Endodermal cell (in vitro differentiated cells): ENCODE measurements at regions not wholly inside any gene's neighbourhood (a gene's known extent, or its start where the extent isn't known, plus 50 kb on each side); places are given as distances from the start of the nearest gene placed in this dataset.

Source experiments
- DNase-seq: peaks from one replicate; pipeline ENCODE4 v3.0.0-alpha.2; 2017
- H3K27ac ChIP-seq: 2 replicates; pipeline ENCODE4 v1.5.1; 2013; ENCODE audit warnings: mild to moderate bottlenecking, low read depth, low read length, moderate library complexity
- H3K27me3 ChIP-seq: 2 replicates; pipeline ENCODE4 v1.6.1; 2013; ENCODE audit warnings: mild to moderate bottlenecking, low read length, moderate library complexity; ENCODE audit not compliant: insufficient read depth, control insufficient read depth, poor library complexity, severe bottlenecking
- H3K36me3 ChIP-seq: 2 replicates; pipeline ENCODE4 v1.7.0; 2013; ENCODE audit warnings: mild to moderate bottlenecking, low read length, moderate library complexity; ENCODE audit not compliant: control insufficient read depth, insufficient read depth
- H3K4me1 ChIP-seq: one replicate; pipeline ENCODE4 v1.7.0; 2013; ENCODE audit warnings: low read length; ENCODE audit not compliant: control insufficient read depth, insufficient read depth
- H3K4me3 ChIP-seq: 2 replicates; pipeline ENCODE4 v1.5.1; 2013; ENCODE audit warnings: mild to moderate bottlenecking, low read length, moderate library complexity
- H3K9ac ChIP-seq: 2 replicates; pipeline ENCODE4 v1.6.1; 2013; ENCODE audit warnings: mild to moderate bottlenecking, low read length, moderate library complexity; ENCODE audit not compliant: poor library complexity, severe bottlenecking; ENCODE audit errors: extremely low read depth
- H3K9me3 ChIP-seq: 2 replicates; pipeline ENCODE4 v1.6.1; 2013; ENCODE audit warnings: mild to moderate bottlenecking, low read length, moderate library complexity; ENCODE audit not compliant: control insufficient read depth
- H3K27ac Mint-ChIP-seq: 2 replicates; pipeline ENCODE4 v1.8.0; 2020; ENCODE audit warnings: mixed read lengths
- H3K27me3 Mint-ChIP-seq: 2 replicates; pipeline ENCODE4 v1.8.0; 2021; ENCODE audit warnings: mild to moderate bottlenecking, mixed read lengths; ENCODE audit not compliant: insufficient read depth
- H3K36me3 Mint-ChIP-seq: 2 replicates; pipeline ENCODE4 v1.8.0; 2020; ENCODE audit warnings: low read depth, mixed read lengths
- H3K4me1 Mint-ChIP-seq: 2 replicates; pipeline ENCODE4 v1.8.0; 2020; ENCODE audit warnings: mixed read lengths
- H3K4me3 Mint-ChIP-seq: 2 replicates; pipeline ENCODE4 v1.8.0; 2020; ENCODE audit warnings: mild to moderate bottlenecking, moderate library complexity, mixed read lengths
- H3K9me3 Mint-ChIP-seq: 2 replicates; pipeline ENCODE4 v1.8.0; 2020; ENCODE audit warnings: mild to moderate bottlenecking, mixed read lengths
- CTCF ChIP-seq: fragments of 200-600 bp; sonication (generic); conservative IDR thresholded peaks from 2 replicates; pipeline ENCODE4 v1.5.0; 2021; ENCODE audit warnings: antibody characterized with exemption, mild to moderate bottlenecking
- WGBS, 2 experiments: methylation state at CpG; one replicate each; pipeline versions ENCODE4 v1.1.5 to v1.1.7; 2013; ENCODE audit warnings: missing lambda C conversion rate in 2 of 2, mixed read lengths in 1 of 2; ENCODE audit not compliant: insufficient coverage in 1 of 2, insufficient read length in 1 of 2; 5-methylcytosine and 5-hydroxymethylcytosine counted together

- H3K9me3 Mint-ChIP-seq: peaks cover 12% of the 10 kb centered on the region
- H3K36me3 ChIP-seq: no peaks in the 10 kb centered on the region
- H3K4me1 ChIP-seq: no peaks in the 10 kb centered on the region
- H3K4me3 Mint-ChIP-seq: no peak overlapping the region
- no peak overlapping the region for H3K27ac Mint-ChIP-seq
- no peaks in the 10 kb centered on the region for H3K27me3 ChIP-seq
- H3K36me3 Mint-ChIP-seq: no peaks in the 10 kb centered on the region
- TF ChIP-seq CTCF: no peak
- DNase-seq: no peak
- no peak overlapping the region for H3K9ac ChIP-seq
- H3K9me3 ChIP-seq: no peaks in the 10 kb centered on the region
- no peak overlapping the region for H3K4me3 ChIP-seq
- peaks cover 2% of the 10 kb centered on the region for H3K4me1 Mint-ChIP-seq
- WGBS, 2 experiments: 89 to 94% methylated on average over 1 to 2 of the region's 2 CpGs
- H3K27me3 Mint-ChIP-seq: no peaks in the 10 kb centered on the region
- no peak overlapping the region for H3K27ac ChIP-seq
These were observed 176.8 kb upstream of the ASIC2 start for GRCh38 chr17:33469911-33470310.

GRCh38 chr17:33473061-33473460 lies 180.0 kb upstream of the ASIC2 start:
- Mint-ChIP-seq H3K27ac (no peak overlapping the region), H3K4me1 (peaks cover 4% of the 10 kb centered on the region), H3K4me3 (no peak overlapping the region), H3K36me3 (no peaks in the 10 kb centered on the region), H3K9me3 (no peaks in the 10 kb centered on the region), H3K27me3 (no peaks in the 10 kb centered on the region)
- no peak for DNase-seq
- no peaks in the 10 kb centered on the region for H3K9me3 ChIP-seq
- no peaks in the 10 kb centered on the region for H3K27me3 ChIP-seq
- H3K27ac ChIP-seq: no peak overlapping the region
- no peak overlapping the region for H3K9ac ChIP-seq
- no peak overlapping the region for H3K4me3 ChIP-seq
- 91 to 94% methylated on average over 3 of the region's 3 CpGs for WGBS, 2 experiments
- TF ChIP-seq CTCF: no peak
- peaks cover 2% of the 10 kb centered on the region for H3K4me1 ChIP-seq
- H3K36me3 ChIP-seq: no peaks in the 10 kb centered on the region

- TF ChIP-seq CTCF: no peak
- no peaks in the 10 kb centered on the region for H3K27me3 Mint-ChIP-seq
- Histone ChIP-seq H3K4me3 (no peak overlapping the region), H3K36me3 (no peaks in the 10 kb centered on the region), H3K9ac (no peak overlapping the region), H3K4me1 (peaks cover 2% of the 10 kb centered on the region), H3K27me3 (no peaks in the 10 kb centered on the region), H3K9me3 (no peaks in the 10 kb centered on the region), H3K27ac (no peak overlapping the region)
- H3K4me1 Mint-ChIP-seq: peaks cover 4% of the 10 kb centered on the region
- WGBS, 2 experiments: 93 to 94% methylated on average over 3 to 5 of the region's 5 CpGs
- H3K36me3 Mint-ChIP-seq: no peaks in the 10 kb centered on the region
- DNase-seq: no peak
- no peaks in the 10 kb centered on the region for H3K9me3 Mint-ChIP-seq
- H3K4me3 Mint-ChIP-seq: no peak overlapping the region
- H3K27ac Mint-ChIP-seq: no peak overlapping the region
These were observed 181.7 kb upstream of the ASIC2 start for GRCh38 chr17:33474789-33475188.
